ENCODE measurements at regions not wholly inside any gene's neighbourhood (a gene's known extent, or its start where the extent isn't known, plus 50 kb on each side); places are given as distances from the start of the nearest gene placed in this dataset.

GRCh38 chr6:85079761-85080160 is 315.4 kb upstream of the TBX18 start:
- DNase-seq: no peak
- TF ChIP-seq CTCF (IDR thresholded peaks at IDR 0.05): no peak
- no peaks in the 10 kb centered on the region for H4K20me1 ChIP-seq (ENCODE audit: insufficient read depth, low read length)

GRCh38 chr6:85078058-85078457 is 313.7 kb upstream of the TBX18 start:
- Histone ChIP-seq H3K27me3 (ENCODE audit: control insufficient read depth in 2 of 2, insufficient read depth in 2 of 2, low read length in 2 of 2) (no peaks in the 10 kb centered on the region), H3K9ac (ENCODE audit: insufficient read depth, low read length, poor library complexity, severe bottlenecking) (no peak overlapping the region), H3K27ac (ENCODE audit: low read depth in 1 of 2, low read length in 2 of 2) (no peak overlapping the region), H3K4me3 (replicated peaks in 1 of 3; ENCODE audit: low read depth in 2 of 3, low read length in 3 of 3) (no peak overlapping the region), H3K4me1 (ENCODE audit: control insufficient read depth in 1 of 2, insufficient read depth in 2 of 2, low read length in 2 of 2) (no peaks in the 10 kb centered on the region), H3K4me2 (replicated peaks; ENCODE audit: extremely low read depth, low read length, poor library complexity, severe bottlenecking) (no peak overlapping the region), H2AFZ (ENCODE audit: insufficient read depth, low read depth, low read length, poor library complexity, severe bottlenecking) (no peak overlapping the region), H3K36me3 (replicated peaks in 1 of 2; ENCODE audit: control insufficient read depth in 1 of 2, insufficient read depth in 2 of 2, low read length in 2 of 2) (no peaks in the 10 kb centered on the region), H4K20me1 (ENCODE audit: insufficient read depth, low read length) (no peaks in the 10 kb centered on the region), H3K79me2 (ENCODE audit: insufficient read depth, low read length) (no peaks in the 10 kb centered on the region), H3K9me3 (replicated peaks in 1 of 2; ENCODE audit: control insufficient read depth in 1 of 2, insufficient read depth in 1 of 2, low read length in 2 of 2) (no peaks in the 10 kb centered on the region)
- intact Hi-C loops (cut with micrococcal nuclease): no loop called here
- TF ChIP-seq CTCF (IDR thresholded peaks at IDR 0.05): no peak
- no peak overlapping the region for H3K4me3 Mint-ChIP-seq
- H3K9me3 Mint-ChIP-seq: peaks cover 0 to 4% (median under 1%) of the 10 kb centered on the region in 7 donors
- peaks cover 0 to 2% (median 0%) of the 10 kb centered on the region in 3 donors for H3K27me3 Mint-ChIP-seq (ENCODE audit: low read depth in 3 of 3)
- H3K4me1 Mint-ChIP-seq: no peaks in the 10 kb centered on the region
- no peak for DNase-seq
- no peak overlapping the region for H3K27ac Mint-ChIP-seq
- WGBS (ENCODE audit: insufficient coverage): no CpG with 5 or more reads among the region's 3 CpGs
- H3K36me3 Mint-ChIP-seq: no peaks in the 10 kb centered on the region

More at GRCh38 chr6:85079761-85080160, 315.4 kb upstream of the TBX18 start:
- peaks cover 0 to 10% (median 2%) of the 10 kb centered on the region in 7 donors for H3K9me3 Mint-ChIP-seq
- H3K4me1 ChIP-seq (ENCODE audit: control insufficient read depth in 1 of 2, insufficient read depth in 2 of 2, low read length in 2 of 2): no peaks in the 10 kb centered on the region
- H3K9me3 ChIP-seq (replicated peaks in 1 of 2; ENCODE audit: control insufficient read depth in 1 of 2, insufficient read depth in 1 of 2, low read length in 2 of 2): no peaks in the 10 kb centered on the region
- H3K4me1 Mint-ChIP-seq: no peaks in the 10 kb centered on the region
- intact Hi-C loops (cut with micrococcal nuclease): no loop called here
- H3K27ac ChIP-seq (ENCODE audit: low read depth in 1 of 2, low read length in 2 of 2): no peak overlapping the region
- no peaks in the 10 kb centered on the region for H3K36me3 ChIP-seq (replicated peaks in 1 of 2; ENCODE audit: control insufficient read depth in 1 of 2, insufficient read depth in 2 of 2, low read length in 2 of 2)
- no peak overlapping the region for H3K4me2 ChIP-seq (replicated peaks; ENCODE audit: extremely low read depth, low read length, poor library complexity, severe bottlenecking)
- no peak overlapping the region for H3K4me3 ChIP-seq (replicated peaks in 1 of 3; ENCODE audit: low read depth in 2 of 3, low read length in 3 of 3)
- no peak overlapping the region for H3K4me3 Mint-ChIP-seq
- H3K36me3 Mint-ChIP-seq: no peaks in the 10 kb centered on the region
- no peak overlapping the region for H3K9ac ChIP-seq (ENCODE audit: insufficient read depth, low read length, poor library complexity, severe bottlenecking)
- no peaks in the 10 kb centered on the region for H3K79me2 ChIP-seq (ENCODE audit: insufficient read depth, low read length)
- H3K27me3 ChIP-seq (ENCODE audit: control insufficient read depth in 2 of 2, insufficient read depth in 2 of 2, low read length in 2 of 2): no peaks in the 10 kb centered on the region
- WGBS (ENCODE audit: insufficient coverage): no CpG with 5 or more reads among the region's 3 CpGs
- H3K27ac Mint-ChIP-seq: no peak overlapping the region
- H3K27me3 Mint-ChIP-seq (ENCODE audit: low read depth in 3 of 3): peaks cover 0 to 2% (median 0%) of the 10 kb centered on the region in 3 donors
- no peak overlapping the region for H2AFZ ChIP-seq (ENCODE audit: insufficient read depth, low read depth, low read length, poor library complexity, severe bottlenecking)

Data from CD14-positive monocyte (primary cell).